ENCODE measurements at regions not wholly inside any gene's neighbourhood (a gene's known extent, or its start where the extent isn't known, plus 50 kb on each side); places are given as distances from the start of the nearest gene placed in this dataset.
"Not testable (repeated sequence)": the region's sequence is repeated elsewhere in the genome, so short reads cannot be mapped to it uniquely, and the experiment has no call there.

DNA sequence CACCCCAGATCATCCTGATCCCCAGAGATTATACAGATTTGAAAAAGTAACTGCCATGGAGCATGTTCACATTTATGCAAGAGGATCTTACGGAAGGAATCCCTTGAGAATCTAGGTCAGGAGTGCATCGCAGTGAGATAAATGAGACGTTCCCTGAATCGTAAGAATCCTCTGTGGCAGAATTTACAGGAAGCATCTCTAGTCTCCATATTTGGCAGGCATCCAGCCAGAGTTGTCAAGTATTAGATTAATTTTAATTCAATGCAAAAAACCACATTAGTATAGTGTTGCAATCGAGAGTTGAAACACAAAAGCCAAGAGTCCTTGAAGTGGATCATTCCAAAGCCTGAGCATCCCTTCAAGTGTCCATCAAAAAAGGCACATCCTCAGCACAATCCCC is 100.8 kb downstream of the RRAGC start:
- no peak for DNase-seq (ENCODE audit: low spot score)

DNA sequence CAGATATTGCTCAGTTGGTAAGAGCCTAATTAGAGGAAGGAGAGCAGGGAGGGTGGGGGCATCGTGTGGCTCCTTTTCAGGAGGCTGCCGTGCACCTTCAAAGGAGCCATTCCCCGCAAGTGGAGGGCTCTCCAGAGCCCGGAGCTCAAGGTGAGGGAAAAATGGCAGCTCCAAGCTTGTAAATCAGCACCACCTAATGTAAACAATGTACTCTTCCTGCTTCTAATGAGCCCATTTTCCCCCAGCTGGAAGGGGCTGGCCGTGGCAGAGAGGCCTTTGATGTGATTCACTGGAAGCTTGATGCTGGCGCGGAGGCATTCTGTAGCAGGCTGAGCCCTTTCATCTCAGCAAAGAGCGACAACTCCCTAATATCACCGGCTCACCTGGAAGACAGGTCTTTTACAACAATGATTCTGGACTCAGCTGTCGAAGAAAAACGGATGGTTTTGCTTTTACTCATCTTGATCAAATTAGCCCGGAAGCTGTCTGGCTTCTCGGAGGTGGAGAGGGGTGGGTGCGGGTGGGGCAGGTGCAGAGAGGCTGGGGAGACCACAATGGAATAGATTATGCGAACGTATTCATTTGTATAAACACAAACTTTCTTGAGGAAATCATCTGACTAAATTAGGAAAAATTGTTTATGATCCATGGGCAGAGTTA is 112.5 kb downstream of the RRAGC start:
- DNase-seq (ENCODE audit: low spot score), result no peak

- DNase-seq (ENCODE audit: low spot score), result no peak
Measured at GRCh38 chr1:38746402-38746935, 113.1 kb downstream of the RRAGC start.

DNA sequence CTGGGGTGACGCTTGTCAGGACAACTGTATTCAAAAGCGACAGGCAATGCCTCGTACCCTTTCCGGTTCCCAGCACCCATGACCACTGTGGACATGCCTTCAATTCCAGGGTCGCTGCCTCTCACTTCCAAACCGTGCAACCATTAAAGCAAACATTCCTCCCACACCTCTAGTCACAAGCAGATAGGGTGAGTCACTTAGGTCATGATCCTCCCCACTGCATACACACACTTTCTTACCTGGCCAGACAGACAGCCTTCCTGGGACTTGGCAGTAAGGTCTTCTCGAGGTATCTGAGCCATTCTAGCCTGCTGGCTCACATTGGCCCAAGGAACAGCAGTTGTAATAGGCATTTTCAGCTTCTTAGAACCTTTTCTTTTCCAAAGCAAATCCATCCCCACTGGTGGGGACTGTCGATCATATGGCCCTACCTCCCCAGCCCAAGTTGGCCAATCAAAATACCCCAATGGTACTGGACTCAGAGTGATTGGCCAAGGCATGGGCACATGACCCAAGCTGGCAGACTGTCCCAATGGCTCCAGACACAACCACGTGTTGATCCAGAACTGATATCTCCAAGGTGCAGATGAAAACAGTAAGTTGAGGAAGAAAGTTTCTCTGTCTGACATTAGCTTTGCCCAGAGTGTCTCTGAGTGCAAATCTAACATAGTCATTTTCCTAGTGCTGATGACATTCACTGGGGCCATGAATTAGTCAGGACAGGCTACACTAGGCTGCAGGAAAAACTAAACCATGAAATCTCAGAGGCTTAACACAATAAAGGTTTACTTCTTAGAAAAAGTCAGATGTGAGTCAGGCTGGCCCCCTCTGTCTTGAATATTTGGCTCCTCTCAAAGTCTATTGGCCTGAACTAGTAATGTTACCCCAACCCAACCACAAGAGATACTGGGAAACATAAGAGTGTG is 113.8 kb downstream of the RRAGC start:
- DNase-seq (ENCODE audit: low spot score), result no peak

DNA sequence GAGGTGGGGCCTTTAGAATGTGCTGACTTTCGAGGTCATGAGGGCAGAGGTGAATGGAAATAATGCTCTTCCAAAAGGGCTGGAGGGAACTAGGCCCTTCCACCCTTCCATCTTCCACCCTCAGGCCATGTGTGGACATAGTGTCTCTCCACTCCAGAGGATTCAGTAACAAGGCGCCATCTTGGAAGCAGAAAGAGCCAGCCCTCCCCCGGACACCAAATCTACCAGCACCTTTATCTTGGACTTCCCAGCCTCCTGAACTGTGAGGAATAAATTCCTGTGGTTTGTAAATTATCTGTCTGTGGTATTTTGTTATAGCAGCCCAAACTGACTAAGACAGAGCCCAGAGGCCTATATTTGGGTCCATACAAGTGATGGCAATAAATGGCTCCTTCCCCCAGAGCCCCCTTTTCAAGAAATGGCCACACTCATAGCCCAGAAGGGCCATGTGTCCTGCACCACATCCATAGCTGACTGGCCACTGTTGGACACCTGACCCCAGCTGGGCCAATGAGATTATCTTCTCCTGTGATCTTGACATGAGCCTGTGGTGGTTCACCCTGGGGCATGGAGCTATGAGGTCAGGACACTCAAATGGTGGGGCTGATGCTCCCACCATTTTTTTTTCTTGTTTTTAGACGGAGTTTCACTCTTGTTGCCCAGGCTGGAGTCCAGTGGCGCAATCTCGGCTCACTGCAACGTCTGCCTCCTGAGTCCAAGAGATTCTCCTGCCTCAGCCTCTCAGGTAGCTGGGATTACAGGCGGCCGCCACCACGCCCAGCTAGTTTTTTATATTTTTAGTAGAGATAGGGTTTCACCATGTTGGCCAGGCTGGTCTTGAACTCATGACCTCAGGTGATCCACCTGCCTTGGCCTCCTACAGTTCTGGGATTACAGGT is 114.9 kb downstream of the RRAGC start:
- no peak for DNase-seq (ENCODE audit: low spot score)

- no peak for DNase-seq (ENCODE audit: low spot score)
Measured at GRCh38 chr1:38743184-38743583, 116.4 kb downstream of the RRAGC start.

DNA sequence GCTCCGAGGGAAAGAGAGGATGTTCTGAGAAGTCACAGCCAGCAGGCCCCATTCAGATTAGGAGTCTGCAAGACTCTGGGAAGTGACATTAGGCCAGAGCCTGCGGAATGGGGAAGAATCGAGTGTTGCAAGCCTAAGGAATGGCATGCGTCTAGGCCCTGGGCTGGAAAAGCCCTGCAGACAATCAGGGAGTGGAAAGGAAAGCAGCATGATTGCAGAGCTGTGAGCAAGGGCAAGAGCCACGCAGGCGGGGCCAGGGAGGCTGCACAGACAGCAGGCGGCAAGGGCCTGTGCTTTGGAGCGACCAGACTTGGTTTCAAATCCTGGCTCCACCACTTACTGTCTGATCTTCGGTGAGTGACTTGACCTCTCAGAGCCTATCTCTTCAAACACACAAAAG is 118.2 kb downstream of the RRAGC start:
- no peak for DNase-seq (ENCODE audit: low spot score)

DNA sequence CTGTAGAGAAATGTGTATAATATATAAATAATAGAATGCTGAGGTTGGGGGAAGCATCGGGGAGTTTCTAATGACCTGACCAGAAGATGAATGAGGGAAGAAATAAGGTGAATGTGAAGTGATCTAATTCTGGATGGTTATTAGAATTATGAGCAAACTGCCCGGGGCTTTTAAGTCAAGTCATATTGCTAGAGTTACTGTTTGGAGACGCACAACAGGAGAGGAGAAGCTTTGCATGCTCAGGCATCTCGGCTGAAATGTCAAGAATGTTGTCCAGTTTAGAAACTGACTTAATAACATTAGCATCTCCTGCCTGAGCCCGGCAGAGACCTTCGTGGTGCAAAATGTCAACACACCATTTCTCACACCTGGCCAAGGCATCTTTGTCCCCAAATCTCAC is 119.1 kb downstream of the RRAGC start:
- DNase-seq (ENCODE audit: low spot score), result no peak

DNA sequence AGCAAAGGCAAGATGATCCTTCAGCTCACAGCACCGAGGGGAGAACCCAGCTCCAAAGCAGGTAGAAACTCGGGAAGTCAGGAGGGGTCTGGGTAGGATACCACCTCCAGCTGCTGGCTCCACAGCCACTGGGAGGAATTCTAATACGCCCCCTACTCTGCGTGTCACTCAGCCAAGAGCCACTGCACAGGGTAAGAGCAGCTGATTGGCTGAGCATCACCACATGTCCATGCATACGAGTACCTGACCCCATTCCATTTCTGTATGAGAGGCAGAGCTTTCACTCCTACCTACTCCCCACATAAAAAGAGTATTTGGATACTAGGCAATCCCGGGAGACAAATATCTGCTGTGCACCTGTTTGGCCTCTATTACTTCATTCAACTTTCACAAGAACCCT is 121.4 kb downstream of the RRAGC start:
- DNase-seq (ENCODE audit: low spot score), result no peak

DNA sequence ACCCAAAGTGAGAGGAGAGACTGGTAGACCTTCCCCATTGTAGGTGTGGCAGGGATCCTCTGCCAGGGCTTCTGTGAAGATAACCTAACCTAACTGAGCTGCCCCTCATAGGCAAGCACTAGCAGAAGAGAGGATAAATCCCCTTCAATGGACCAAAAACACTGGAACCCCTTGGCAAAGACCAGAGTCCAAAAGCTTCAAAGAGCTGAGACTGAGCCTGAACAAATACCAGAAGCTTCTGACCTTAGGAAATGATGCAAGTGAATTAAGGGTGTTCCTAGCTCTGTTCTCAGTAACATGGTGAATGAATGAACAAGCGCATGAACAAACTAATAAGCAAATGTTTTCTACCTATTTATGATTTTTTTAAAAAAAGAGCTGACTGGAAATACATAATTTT is 123.2 kb downstream of the RRAGC start:
- no peak for DNase-seq (ENCODE audit: low spot score)

GRCh38 chr1:38735651-38736161 is 123.9 kb downstream of the RRAGC start:
- no peak for DNase-seq (ENCODE audit: low spot score)

- no peak for DNase-seq (ENCODE audit: low spot score)
Measured at GRCh38 chr1:38733761-38734160, 125.8 kb downstream of the RRAGC start.

DNA sequence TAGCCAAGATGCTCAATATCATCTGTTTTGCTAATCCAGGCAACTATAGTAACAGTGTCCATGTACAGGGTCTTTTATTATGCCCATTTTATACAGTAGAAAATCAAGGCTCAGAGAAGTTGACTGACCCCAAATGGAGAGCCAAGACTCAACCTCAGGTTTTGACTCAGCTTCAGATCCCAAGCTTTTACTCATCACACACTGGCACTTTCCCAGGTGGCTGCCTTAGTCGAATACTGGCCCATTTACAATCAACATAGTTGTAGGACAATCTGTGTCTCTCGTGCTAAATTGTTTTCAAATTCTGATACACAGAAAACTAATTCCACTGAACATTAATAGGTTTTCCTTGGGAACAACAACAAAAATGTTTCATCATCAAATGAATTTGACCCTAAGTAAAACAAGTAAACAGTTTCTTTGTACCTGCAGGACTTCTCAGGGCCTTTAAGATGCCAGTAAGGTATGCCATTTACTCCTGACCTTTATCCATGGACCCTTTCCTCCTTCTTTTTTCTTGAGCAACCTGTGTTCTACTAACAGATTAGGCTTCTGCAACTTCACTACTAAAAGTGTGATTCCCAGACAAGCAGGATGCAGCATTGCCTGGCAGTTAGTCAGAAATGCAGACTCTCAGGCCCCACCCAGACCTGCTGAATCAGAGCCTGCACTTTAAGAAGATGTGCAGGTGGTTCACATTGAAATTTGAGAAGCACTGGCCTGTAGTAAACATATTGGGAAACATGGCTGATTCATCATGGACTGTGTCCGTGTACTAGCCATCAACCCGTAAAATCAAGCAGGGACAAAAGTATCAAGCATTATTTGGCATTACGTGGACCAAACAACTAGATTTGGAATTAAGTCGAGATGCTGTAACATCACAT is 128.8 kb downstream of the RRAGC start:
- no peak for DNase-seq (ENCODE audit: low spot score)

DNA sequence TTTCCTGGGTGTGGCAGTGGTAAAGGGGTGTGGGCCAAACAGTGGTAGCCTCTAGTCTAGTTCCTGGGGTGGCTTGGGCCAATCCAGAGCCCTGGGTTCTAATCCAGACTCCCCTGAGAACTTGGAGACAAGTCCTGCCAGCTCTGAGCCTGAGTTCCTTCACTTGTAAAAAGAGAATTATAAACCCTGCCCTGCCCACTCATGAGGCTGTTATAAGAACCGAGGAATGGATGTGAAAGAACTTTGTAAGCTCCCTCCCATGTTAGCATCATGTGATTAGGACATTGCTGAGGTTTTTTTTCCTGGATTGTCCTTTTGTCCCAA is 131.0 kb downstream of the RRAGC start:
- DNase-seq (ENCODE audit: low spot score), result no peak

GRCh38 chr1:38727684-38728584 is 131.6 kb downstream of the RRAGC start:
- DNase-seq (ENCODE audit: low spot score), result no peak

GRCh38 chr1:38725321-38725961 is 134.1 kb downstream of the RRAGC start:
- not testable (repeated sequence) for DNase-seq (ENCODE audit: low spot score)

DNA sequence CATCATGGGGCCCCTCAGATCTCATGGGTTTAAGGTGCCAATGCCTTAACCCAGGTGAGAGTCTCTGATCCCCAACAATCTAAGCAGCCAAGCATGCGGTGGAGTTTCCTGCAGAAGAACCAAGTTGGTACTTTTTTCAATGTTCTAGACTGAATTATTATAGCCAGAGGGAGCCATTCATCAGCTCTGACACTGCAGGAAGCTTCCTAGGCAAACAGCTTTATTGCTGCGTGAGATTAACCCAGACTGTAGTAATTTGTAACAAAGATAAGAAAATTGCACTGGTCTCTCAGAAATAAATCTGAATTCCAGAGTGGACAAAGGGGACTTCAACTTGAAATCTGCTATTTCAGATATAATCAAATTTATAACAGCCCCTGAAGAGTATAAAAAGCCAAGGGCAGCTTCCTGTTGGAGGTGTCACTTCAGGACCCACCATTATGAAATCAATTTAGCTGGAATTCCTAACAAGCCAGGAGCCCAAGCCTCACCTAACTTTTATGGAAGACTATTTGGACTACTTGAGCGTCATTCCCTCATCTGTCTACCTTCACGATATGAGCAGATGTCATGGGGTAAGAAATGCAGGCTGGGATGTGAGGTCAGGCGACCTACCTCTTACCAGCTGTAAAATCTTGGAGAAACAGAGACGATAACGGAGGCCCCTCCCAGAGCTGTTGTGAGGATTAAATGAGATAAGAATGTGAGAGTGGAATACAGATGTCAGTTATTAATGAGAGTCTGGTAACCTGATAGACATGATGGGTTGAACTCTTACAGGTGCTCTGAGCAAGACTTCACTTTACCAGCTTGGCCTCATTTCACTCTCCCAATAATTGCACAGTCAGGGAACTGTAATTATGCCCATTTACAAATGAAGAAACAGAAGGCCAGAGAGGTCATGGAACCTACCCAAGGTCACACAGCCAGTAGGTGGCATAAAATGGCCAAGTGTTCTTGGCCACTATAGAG is 135.1 kb downstream of the RRAGC start:
- DNase-seq (ENCODE audit: low spot score), result no peak

GRCh38 chr1:38721816-38722215 is 137.8 kb downstream of the RRAGC start:
- DNase-seq (ENCODE audit: low spot score), result no peak
